H1 (cell line): ENCODE measurements at regions not wholly inside any gene's neighbourhood (a gene's known extent, or its start where the extent isn't known, plus 50 kb on each side); places are given as distances from the start of the nearest gene placed in this dataset.

Source experiments
- CTCF ChIA-PET: fragments of 300-600 bp; sonication (Branson Sonifier 250); formaldehyde crosslinking; loops from one replicate; lab custom pipeline; 2021; ENCODE audit not compliant: partially characterized antibody; lab: Charles Lee
- POLR2A ChIA-PET: fragments of 300-600 bp; sonication (Branson Sonifier 250); formaldehyde crosslinking; loops from one replicate; lab custom pipeline; 2021; ENCODE audit warnings: inconsistent platforms; ENCODE audit not compliant: partially characterized antibody; lab: Charles Lee
- DNase-seq, 2 experiments: peaks; one replicate each; pipeline versions ENCODE4 v3.0.0 to v3.0.0-alpha.2; 2010 to 2022; ENCODE audit warnings: low spot score in 2 of 2, low read depth in 1 of 2, mixed read lengths in 1 of 2
- FAIRE-seq: peaks from 2 replicates; lab custom pipeline; 2011; peaks lifted over from hg19 to GRCh38; lab: Jason Lieb, UNC
- H2AFZ ChIP-seq: 2 replicates; pipeline ENCODE4 v1.8.1; 2012; ENCODE audit warnings: low read length, inconsistent platforms
- H2AK5ac ChIP-seq: 2 replicates; pipeline ENCODE4 v1.6.1; 2013; ENCODE audit warnings: low read depth, low read length
- H2BK120ac ChIP-seq: replicated peaks from 2 replicates; pipeline ENCODE3; 2013; ENCODE audit warnings: low read depth, low read length, inconsistent platforms
- H2BK12ac ChIP-seq: 2 replicates; pipeline ENCODE4 v1.6.1; 2013; ENCODE audit warnings: low read depth, low read length
- H2BK15ac ChIP-seq: 2 replicates; pipeline ENCODE4 v1.6.1; 2013; ENCODE audit warnings: low read length
- H2BK20ac ChIP-seq: 2 replicates; pipeline ENCODE4 v1.6.1; 2013; ENCODE audit warnings: low read length
- H2BK5ac ChIP-seq: 2 replicates; pipeline ENCODE4 v1.6.1; 2013; ENCODE audit warnings: low read depth, low read length
- H3K14ac ChIP-seq: 2 replicates; pipeline ENCODE4 v1.6.1; 2013; ENCODE audit warnings: inconsistent platforms; ENCODE audit not compliant: insufficient read length
- H3K18ac ChIP-seq: 2 replicates; pipeline ENCODE4 v1.6.1; 2013; ENCODE audit warnings: low read length; ENCODE audit errors: extremely low read depth
- H3K23ac ChIP-seq: 2 replicates; pipeline ENCODE4 v1.6.1; 2013; ENCODE audit warnings: inconsistent platforms; ENCODE audit not compliant: insufficient read length
- H3K23me2 ChIP-seq: 2 replicates; pipeline ENCODE4 v1.6.1; 2013; ENCODE audit warnings: low read depth, low read length
- H3K27ac ChIP-seq: 2 replicates; pipeline ENCODE4 v1.6.1; 2011; ENCODE audit warnings: low read depth, low read length, inconsistent platforms
- H3K27me3 ChIP-seq, 4 experiments: replicated peaks in 1 of 4; 1 replicate in 1 of 4; 2 replicates in 3 of 4; pipeline versions ENCODE4 v1.6.1 to v1.8.1; 2011 to 2013; ENCODE audit warnings: low read length in 3 of 4, mild to moderate bottlenecking in 3 of 4, inconsistent platforms in 2 of 4, mixed read lengths in 2 of 4, moderate library complexity in 1 of 4; ENCODE audit not compliant: control insufficient read depth in 3 of 4, insufficient read depth in 3 of 4; ENCODE audit errors: extremely low read depth in 1 of 4
- H3K36me3 ChIP-seq, 4 experiments: 2 replicates each; pipeline versions ENCODE4 v1.6.1 to v1.8.1; 2011 to 2013; ENCODE audit warnings: mild to moderate bottlenecking in 4 of 4, low read length in 3 of 4, moderate library complexity in 2 of 4, control low read depth in 1 of 4, inconsistent platforms in 1 of 4; ENCODE audit not compliant: insufficient read depth in 4 of 4, control insufficient read depth in 2 of 4
- H3K4ac ChIP-seq: replicated peaks from 2 replicates; pipeline ENCODE3; 2013; ENCODE audit warnings: low read length, low read depth, mixed read lengths, inconsistent platforms; ENCODE audit not compliant: insufficient read length
- H3K4me1 ChIP-seq, 4 experiments: replicated peaks in 1 of 4; 1 replicate in 1 of 4; 2 replicates in 3 of 4; pipeline versions ENCODE4 v1.6.1 to v1.8.1; 2011 to 2013; ENCODE audit warnings: low read length in 3 of 4, inconsistent platforms in 2 of 4, mixed read lengths in 1 of 4; ENCODE audit not compliant: insufficient read depth in 4 of 4, control insufficient read depth in 3 of 4
- H3K4me2 ChIP-seq, 2 experiments: 2 replicates each; pipeline versions ENCODE4 v1.6.1 to v1.8.1; 2011 to 2013; ENCODE audit warnings: low read depth in 2 of 2, low read length in 2 of 2, control low read depth in 1 of 2, inconsistent platforms in 1 of 2, mild to moderate bottlenecking in 1 of 2; ENCODE audit not compliant: insufficient read depth in 1 of 2
- H3K4me3 ChIP-seq, 4 experiments: fragments of 200-600, 300-600 bp in 1 of 4; sonication (generic), shearing (Covaris generic), sonication (Bioruptor Twin) in 1 of 4; 2 replicates each; pipeline versions ENCODE4 v1.5.1 to v1.8.1; 2011 to 2016; ENCODE audit warnings: low read length in 4 of 4, low read depth in 3 of 4, control low read depth in 2 of 4, inconsistent platforms in 2 of 4, mild to moderate bottlenecking in 2 of 4, mixed read lengths in 1 of 4, moderate library complexity in 1 of 4; ENCODE audit not compliant: insufficient read depth in 2 of 4; ENCODE audit errors: extremely low read depth in 1 of 4
- H3K56ac ChIP-seq: replicated peaks from 2 replicates; pipeline ENCODE3; 2013; ENCODE audit warnings: low read depth, mild to moderate bottlenecking, mixed read lengths, low read length, inconsistent platforms; ENCODE audit not compliant: insufficient read length
- H3K79me1 ChIP-seq: 2 replicates; pipeline ENCODE4 v1.6.1; 2013; ENCODE audit warnings: low read depth, low read length, control low read depth
- H3K79me2 ChIP-seq, 2 experiments: 2 replicates each; pipeline versions ENCODE4 v1.6.1 to v1.8.1; 2012 to 2013; ENCODE audit warnings: low read length in 2 of 2, mild to moderate bottlenecking in 2 of 2, inconsistent platforms in 1 of 2; ENCODE audit not compliant: insufficient read depth in 2 of 2, control insufficient read depth in 1 of 2
- H3K9ac ChIP-seq, 4 experiments: replicated peaks in 1 of 4; 1 replicate in 1 of 4; 2 replicates in 3 of 4; pipeline versions ENCODE4 v1.6.1 to v1.8.1; 2011 to 2013; ENCODE audit warnings: low read depth in 3 of 4, low read length in 3 of 4, control low read depth in 2 of 4, mild to moderate bottlenecking in 2 of 4, moderate library complexity in 2 of 4, inconsistent platforms in 1 of 4; ENCODE audit errors: extremely low read depth in 1 of 4
- H3K9me3 ChIP-seq, 2 experiments: 2 replicates each; pipeline versions ENCODE4 v1.6.1 to v1.8.1; 2012 to 2013; ENCODE audit warnings: mild to moderate bottlenecking in 2 of 2, moderate library complexity in 2 of 2, control low read depth in 1 of 2, inconsistent platforms in 1 of 2, low read depth in 1 of 2, low read length in 1 of 2, mixed read lengths in 1 of 2; ENCODE audit not compliant: insufficient read depth in 2 of 2
- H4K20me1 ChIP-seq, 2 experiments: replicated peaks in 1 of 2; 2 replicates each; pipeline versions ENCODE3 to v1.8.1; 2011 to 2013; ENCODE audit warnings: inconsistent platforms in 2 of 2, low read length in 2 of 2, mild to moderate bottlenecking in 1 of 2; ENCODE audit not compliant: insufficient read depth in 2 of 2, control insufficient read depth in 1 of 2
- H4K5ac ChIP-seq: 2 replicates; pipeline ENCODE4 v1.6.1; 2013; ENCODE audit warnings: low read length, low read depth, mixed read lengths, inconsistent platforms; ENCODE audit not compliant: insufficient read length
- H4K8ac ChIP-seq: 2 replicates; pipeline ENCODE4 v1.8.0; 2013; ENCODE audit warnings: mild to moderate bottlenecking, moderate library complexity, low read length, inconsistent platforms; ENCODE audit not compliant: insufficient read depth; ENCODE audit errors: extremely low read depth
- H4K91ac ChIP-seq: replicated peaks from 2 replicates; pipeline ENCODE3; 2013; ENCODE audit warnings: low read length, mixed read lengths, inconsistent platforms; ENCODE audit not compliant: insufficient read length
- ASH2L ChIP-seq: fragments of 200-600, 300-600 bp; sonication (generic); IDR thresholded peaks from one replicate; pipeline ENCODE4 v1.7.1; 2017; ENCODE audit warnings: low read length
- CREB1 ChIP-seq: IDR thresholded peaks from 2 replicates; pipeline ENCODE4 v1.6.1; 2012; ENCODE audit warnings: inconsistent platforms
- E2F6 ChIP-seq: IDR thresholded peaks from 2 replicates; pipeline ENCODE4 v1.6.1; 2012; ENCODE audit warnings: inconsistent platforms
- GABPA ChIP-seq: IDR thresholded peaks from 2 replicates; pipeline ENCODE4 v1.6.1; 2011; ENCODE audit warnings: mild to moderate bottlenecking, low read length, moderate library complexity, borderline replicate concordance; ENCODE audit not compliant: insufficient read depth
- HDAC2 ChIP-seq, 2 experiments: fragments of 300-600 bp in 1 of 2; sonication (generic) in 1 of 2; IDR thresholded peaks; 2 replicates each; pipeline ENCODE4 v1.6.1; 2011 to 2012; ENCODE audit warnings: low read depth in 2 of 2, low read length in 2 of 2, mild to moderate bottlenecking in 2 of 2, moderate library complexity in 2 of 2, borderline replicate concordance in 1 of 2, inconsistent platforms in 1 of 2
- JUN ChIP-seq: IDR thresholded peaks from 2 replicates; pipeline ENCODE4 v1.6.1; 2011; ENCODE audit warnings: low read depth, mild to moderate bottlenecking, improper control_type of control experiment, low read length
- KDM4A ChIP-seq: IDR thresholded peaks from one replicate; pipeline ENCODE4 v1.7.1; 2012; ENCODE audit warnings: low read depth, mild to moderate bottlenecking, moderate library complexity, low read length, inconsistent platforms; ENCODE audit not compliant: severe bottlenecking
- POLR2A ChIP-seq, 2 experiments: IDR thresholded peaks; 1 replicate in 1 of 2; 2 replicates in 1 of 2; pipeline ENCODE4 v1.6.1; 2011; ENCODE audit warnings: low read depth in 2 of 2, low read length in 2 of 2, mild to moderate bottlenecking in 2 of 2; ENCODE audit errors: control extremely low read depth in 1 of 2
- RBBP5 ChIP-seq: IDR thresholded peaks from 2 replicates; pipeline ENCODE4 v1.7.1; 2012; ENCODE audit warnings: low read depth, mild to moderate bottlenecking, inconsistent platforms, low read length, moderate library complexity, borderline replicate concordance
- SIRT6 ChIP-seq: IDR thresholded peaks from one replicate; pipeline ENCODE4 v1.7.1; 2012; ENCODE audit warnings: low read length, inconsistent platforms
- SIX5 ChIP-seq: IDR thresholded peaks from 2 replicates; pipeline ENCODE4 v1.6.1; 2011; ENCODE audit warnings: mild to moderate bottlenecking, low read depth, low read length
- SP1 ChIP-seq: IDR thresholded peaks from 2 replicates; pipeline ENCODE4 v1.6.1; 2011; ENCODE audit warnings: low read depth, low read length
- SP4 ChIP-seq: IDR thresholded peaks from 2 replicates; pipeline ENCODE4 v1.6.1; 2012; ENCODE audit warnings: low read length, inconsistent platforms
- TAF1 ChIP-seq: IDR thresholded peaks from 2 replicates; pipeline ENCODE4 v1.6.1; 2011; ENCODE audit warnings: mild to moderate bottlenecking, low read depth, low read length
- WGBS, 2 experiments: shearing (Covaris generic) in 1 of 2; methylation state at CpG; one replicate each; pipeline versions ENCODE4 v1.1.6 to v1.1.7; 2013 to 2015; ENCODE audit warnings: low lambda C conversion rate in 2 of 2, mixed read lengths in 2 of 2, inconsistent platforms in 1 of 2, low coverage in 1 of 2, missing lambda C conversion rate in 1 of 2; ENCODE audit not compliant: insufficient replicate concordance in 2 of 2, insufficient coverage in 1 of 2, insufficient read length in 1 of 2; ENCODE audit errors: extremely low coverage in 1 of 2, missing lambda C conversion rate in 1 of 2; 5-methylcytosine and 5-hydroxymethylcytosine counted together
- TF ChIP-seq, protein P1 (sequence below): IDR thresholded peaks from 2 replicates; pipeline ENCODE4 v1.6.1; 2012; ENCODE audit warnings: inconsistent platforms

DNA sequence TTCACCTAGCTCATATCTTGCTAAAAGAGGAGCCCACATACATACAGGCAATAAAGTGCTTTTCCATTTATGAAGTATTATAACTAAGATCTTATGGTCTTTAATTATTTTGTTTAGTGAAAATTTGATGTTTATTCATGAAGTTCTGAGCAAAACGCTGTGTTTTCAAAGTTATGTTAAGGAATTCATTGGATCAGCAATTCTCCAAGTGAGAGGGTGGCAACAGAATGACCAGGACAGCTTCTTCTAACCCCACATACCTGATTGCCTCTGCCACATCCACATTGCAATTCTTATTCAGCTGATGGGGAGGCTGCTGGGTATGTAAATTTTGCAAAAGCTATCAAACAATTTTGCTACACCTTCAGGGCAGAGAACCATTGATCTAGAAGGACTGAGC is 116.8 kb downstream of the OGFRL1 start:
- Histone ChIP-seq H3K9ac (no peak overlapping the region), H2BK15ac (no peak overlapping the region), H3K4me3 (no peak overlapping the region), H4K8ac (no peak overlapping the region), H2BK20ac (no peak overlapping the region), H3K9me3 (no peaks in the 10 kb centered on the region), H3K4ac (no peak overlapping the region), H3K23ac (no peak overlapping the region), H3K36me3 (no peaks in the 10 kb centered on the region), H3K27ac (no peak overlapping the region), H3K27me3 (peaks cover 0 to 2% (median 0%) of the 10 kb centered on the region in 4 experiments; a peak in 1 of 7 replicates), H2BK5ac (no peak overlapping the region), H3K79me2 (no peaks in the 10 kb centered on the region), H3K56ac (no peak overlapping the region), H4K20me1 (no peaks in the 10 kb centered on the region), H2AFZ (no peak overlapping the region), H2AK5ac (no peak overlapping the region), H3K4me2 (no peak overlapping the region), H3K4me1 (peaks cover 0 to 9% (median 5%) of the 10 kb centered on the region in 4 experiments; a peak in 4 of 7 replicates), H4K91ac (no peak overlapping the region), H3K14ac (no peak overlapping the region), H2BK12ac (no peak overlapping the region), H2BK120ac (no peak overlapping the region), H3K18ac (no peak overlapping the region), H3K79me1 (no peaks in the 10 kb centered on the region), H4K5ac (no peak overlapping the region), H3K23me2 (no peaks in the 10 kb centered on the region)
- CTCF ChIA-PET = interaction anchor here (0.9 kb wide), 1 partner anchor 20 kb away, joined by 3 read pairs; no protein-coding TSS in a partner anchor
- POLR2A ChIA-PET = interaction anchor here (1.1 kb wide), 1 partner anchor 38 kb away, joined by 3 read pairs; no protein-coding TSS in a partner anchor
- no peak for FAIRE-seq
- no peak for DNase-seq
- WGBS, 2 experiments = 42% methylated on average over 1 of the region's 1 CpG; no CpG with 5 or more reads in 1 of the 2 experiments
- no peak for TF ChIP-seq SIX5
- TF ChIP-seq, protein P1, sequence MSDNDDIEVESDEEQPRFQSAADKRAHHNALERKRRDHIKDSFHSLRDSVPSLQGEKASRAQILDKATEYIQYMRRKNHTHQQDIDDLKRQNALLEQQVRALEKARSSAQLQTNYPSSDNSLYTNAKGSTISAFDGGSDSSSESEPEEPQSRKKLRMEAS = no peak
- TF ChIP-seq ASH2L = no peak
- no peak for TF ChIP-seq SP4
- TF ChIP-seq CREB1 = no peak
- TF ChIP-seq KDM4A = no peak
- no peak for TF ChIP-seq SP1
- no peak for TF ChIP-seq RBBP5
- no peak for TF ChIP-seq POLR2A (IDR thresholded peaks at IDR 0.05; ENCODE audit: control extremely low read depth in 1 of 2, low read depth in 2 of 2, low read length in 2 of 2)
- TF ChIP-seq SIRT6 = no peak
- TF ChIP-seq GABPA = no peak
- TF ChIP-seq TAF1 = no peak
- TF ChIP-seq JUN = no peak
- no peak for TF ChIP-seq E2F6
- TF ChIP-seq HDAC2 (IDR thresholded peaks at IDR 0.05; ENCODE audit: borderline replicate concordance in 1 of 2, low read depth in 2 of 2, low read length in 2 of 2) = no peak
